GM12878 (cell line): ENCODE measurements at regions not wholly inside any gene's neighbourhood (a gene's known extent, or its start where the extent isn't known, plus 50 kb on each side); places are given as distances from the start of the nearest gene placed in this dataset.

ENCODE experiments used
- ATAC-seq: fragments of 200-7000 bp; cut with Tn5 transposase; 3 replicates; pipeline ENCODE4 v1.9.1; 2020; ENCODE audit warnings: mild to moderate bottlenecking, moderate library complexity
- BruUV-seq: library from RNA; stranded (reverse); fragments of 400-500 nt; replicated peaks from 2 replicates; lab custom pipeline; 2021; lab: Mats Ljungman, UMichigan
- CTCF ChIA-PET: fragments of 300-600 bp; sonication (Branson Sonifier 250); formaldehyde crosslinking; extraction: SDS; loops from one replicate; lab custom pipeline; 2021; ENCODE audit warnings: inconsistent platforms; lab: Yijun Ruan, JAX
- POLR2A ChIA-PET: fragments of 350-600 bp; formaldehyde crosslinking; extraction: SDS; loops from one replicate; lab custom pipeline; 2021; ENCODE audit warnings: inconsistent platforms; lab: Charles Lee
- RAD21 ChIA-PET: fragments of 300-600 bp; sonication (Branson Sonifier 250); formaldehyde crosslinking; loops from one replicate; lab custom pipeline; 2023; ENCODE audit warnings: antibody characterized with exemption; ENCODE audit not compliant: unreplicated experiment; lab: Charles Lee
- SMC1A ChIA-PET: fragments of 300-600 bp; sonication (Branson Sonifier 250); formaldehyde crosslinking; loops from one replicate; lab custom pipeline; 2023; ENCODE audit not compliant: unreplicated experiment, uncharacterized antibody; lab: Charles Lee
- DNase-seq: peaks from one replicate; pipeline ENCODE4 v3.0.0-alpha.2; 2011; ENCODE audit warnings: low read depth, low spot score
- FAIRE-seq: peaks from 3 replicates; lab custom pipeline; 2011; peaks lifted over from hg19 to GRCh38; lab: Jason Lieb, UNC
- H2AFZ ChIP-seq: 2 replicates; pipeline ENCODE4 v1.6.0; 2011; ENCODE audit warnings: low read depth, low read length, control low read depth; ENCODE audit not compliant: control insufficient read depth
- H3K27ac ChIP-seq: 2 replicates; pipeline ENCODE4 v1.5.1; 2011; ENCODE audit warnings: control low read depth; ENCODE audit not compliant: control insufficient read depth, insufficient read depth
- H3K27me3 ChIP-seq, 2 experiments: replicated peaks in 1 of 2; 2 replicates each; pipeline versions ENCODE4 v1.6.0 to v1.6.1; 2011; ENCODE audit warnings: low read length in 1 of 2; ENCODE audit not compliant: control insufficient read depth in 2 of 2, insufficient read depth in 2 of 2
- H3K36me3 ChIP-seq, 2 experiments: 2 replicates each; pipeline ENCODE4 v1.5.1; 2011; ENCODE audit warnings: low read length in 1 of 2; ENCODE audit not compliant: control insufficient read depth in 2 of 2, insufficient read depth in 2 of 2
- H3K4me1 ChIP-seq: 2 replicates; pipeline ENCODE4 v1.6.1; 2011; ENCODE audit warnings: mild to moderate bottlenecking, low read length, moderate library complexity, mixed read lengths; ENCODE audit not compliant: control insufficient read depth, insufficient read depth
- H3K4me2 ChIP-seq: 2 replicates; pipeline ENCODE4 v1.6.0; 2011; ENCODE audit warnings: control low read depth; ENCODE audit not compliant: control insufficient read depth, insufficient read depth
- H3K4me3 ChIP-seq: fragments of 200-600 bp; sonication (generic); 2 replicates; pipeline ENCODE4 v1.5.1; 2016
- H3K79me2 ChIP-seq: 2 replicates; pipeline ENCODE4 v1.6.0; 2011; ENCODE audit warnings: low read length; ENCODE audit not compliant: control insufficient read depth, insufficient read depth
- H3K9ac ChIP-seq: 2 replicates; pipeline ENCODE4 v1.8.0; 2011; ENCODE audit warnings: low read length, control low read depth, mixed read lengths; ENCODE audit not compliant: control insufficient read depth, insufficient read depth
- H3K9me3 ChIP-seq: replicated peaks from 3 replicates; pipeline ENCODE4 v1.5.1; 2011; ENCODE audit warnings: mild to moderate bottlenecking, low read length; ENCODE audit not compliant: control insufficient read depth, insufficient read depth
- H4K20me1 ChIP-seq: 2 replicates; pipeline ENCODE4 v1.6.0; 2011; ENCODE audit not compliant: control insufficient read depth, insufficient read depth
- E2F8 ChIP-seq: fragments of 450-650 bp; IDR thresholded peaks from 2 replicates; pipeline ENCODE4 v1.6.1; 2018; ENCODE audit warnings: mild to moderate bottlenecking, low read depth, moderate library complexity; ENCODE audit not compliant: partially characterized antibody
- GATAD2B ChIP-seq: fragments of 450-650 bp; conservative IDR thresholded peaks from 2 replicates; pipeline ENCODE4 v1.6.1; 2017; ENCODE audit warnings: low read depth, mild to moderate bottlenecking, moderate library complexity
- IRF3 ChIP-seq: fragments of 450-650 bp; IDR thresholded peaks from 2 replicates; pipeline ENCODE4 v1.6.1; 2014; ENCODE audit warnings: mild to moderate bottlenecking
- JUND ChIP-seq: IDR thresholded peaks from 2 replicates; pipeline ENCODE4 v1.6.1; 2012; ENCODE audit warnings: low read depth, mild to moderate bottlenecking, low read length, improper control_type of control experiment, moderate library complexity
- MTA2 ChIP-seq: fragments of 450-650 bp; IDR thresholded peaks from 2 replicates; pipeline ENCODE4 v1.6.1; 2016; ENCODE audit warnings: low read depth, mild to moderate bottlenecking, moderate library complexity
- PML ChIP-seq: IDR thresholded peaks from 2 replicates; pipeline ENCODE4 v1.6.1; 2012; ENCODE audit warnings: low read length, inconsistent platforms
- PRDM15 ChIP-seq: fragments of 450-650 bp; formaldehyde crosslinking; IDR thresholded peaks from 2 replicates; pipeline ENCODE4 v1.4.0; 2020; ENCODE audit warnings: mild to moderate bottlenecking, moderate library complexity
- RBBP5 ChIP-seq: fragments of 200-600 bp; sonication (generic); conservative IDR thresholded peaks from 2 replicates; pipeline ENCODE4 v1.6.1; 2016
- RFX5 ChIP-seq: IDR thresholded peaks from 2 replicates; pipeline ENCODE4 v1.6.1; 2011; ENCODE audit warnings: low read depth, low read length, improper control_type of control experiment
- SIX5 ChIP-seq: IDR thresholded peaks from 2 replicates; pipeline ENCODE4 v1.6.1; 2011; ENCODE audit warnings: mild to moderate bottlenecking, low read depth, low read length, moderate library complexity; ENCODE audit not compliant: severe bottlenecking
- SP1 ChIP-seq: IDR thresholded peaks from one replicate; pipeline ENCODE4 v1.6.1; 2011; ENCODE audit warnings: low read depth, low read length
- TBL1XR1 ChIP-seq: IDR thresholded peaks from 2 replicates; pipeline ENCODE4 v1.6.1; 2012; ENCODE audit warnings: low read depth, low read length, improper control_type of control experiment
- WRNIP1 ChIP-seq: IDR thresholded peaks from 2 replicates; pipeline ENCODE4 v1.6.1; 2011; ENCODE audit warnings: low read depth, low read length, improper control_type of control experiment, borderline replicate concordance
- WGBS: methylation state at CpG from one replicate; pipeline ENCODE4 v1.1.6; 2016; ENCODE audit warnings: low lambda C conversion rate; ENCODE audit not compliant: insufficient replicate concordance, insufficient coverage; ENCODE audit errors: missing lambda C conversion rate; 5-methylcytosine and 5-hydroxymethylcytosine counted together
- in situ Hi-C: fragments of 300-500 bp; cut with MboI; formaldehyde crosslinking; loops from 9 replicates; pipeline ENCODE4 v1.14.3; 2018; ENCODE audit warnings: mixed read lengths
- intact Hi-C: fragments of 100-400 bp; cut with micrococcal nuclease; formaldehyde crosslinking; loops from one replicate; pipeline ENCODE4 v1.14.2; 2022; ENCODE audit not compliant: unreplicated experiment

- BruUV-seq: no TSS peak
- no peak for FAIRE-seq
- no peaks in the 10 kb centered on the region for H4K20me1 ChIP-seq
- H3K27ac ChIP-seq: no peak overlapping the region
- no peak for DNase-seq
- POLR2A ChIA-PET: no interaction called here
- SMC1A ChIA-PET: no interaction called here
- no peaks in the 10 kb centered on the region for H3K79me2 ChIP-seq
- RAD21 ChIA-PET: no interaction called here
- 11% methylated on average over 3 of the region's 3 CpGs for WGBS
- H2AFZ ChIP-seq: no peak overlapping the region
- ATAC-seq: no peak
- no peak overlapping the region for H3K4me2 ChIP-seq
- H3K36me3 ChIP-seq: no peaks in the 10 kb centered on the region
- H3K27me3 ChIP-seq: no peaks in the 10 kb centered on the region
- CTCF ChIA-PET: interaction anchor here (2.2 kb wide), 1 partner anchor 21 kb away, joined by 10 read pairs; no protein-coding TSS in a partner anchor
- intact Hi-C loops: no loop called here
- H3K9me3 ChIP-seq: no peaks in the 10 kb centered on the region; the same call in 2 of the 3 replicates
- no peak overlapping the region for H3K9ac ChIP-seq
- in situ Hi-C loops: no loop called here
- no peaks in the 10 kb centered on the region for H3K4me1 ChIP-seq
- no peak overlapping the region for H3K4me3 ChIP-seq
- no peak for TF ChIP-seq SIX5
- no peak for TF ChIP-seq TBL1XR1
- TF ChIP-seq RFX5: no peak
- TF ChIP-seq SP1: no peak
- TF ChIP-seq GATAD2B: no peak
- TF ChIP-seq MTA2: no peak
- TF ChIP-seq WRNIP1: no peak
Measured at GRCh38 chr20:5469111-5469510, 141.7 kb downstream of the GPCPD1 start.

- POLR2A ChIA-PET: no interaction called here
- no peaks in the 10 kb centered on the region for H3K79me2 ChIP-seq
- no peak overlapping the region for H2AFZ ChIP-seq
- WGBS: 36% methylated on average over 3 of the region's 3 CpGs
- H3K36me3 ChIP-seq: no peaks in the 10 kb centered on the region
- H3K27ac ChIP-seq: no peak overlapping the region
- SMC1A ChIA-PET: no interaction called here
- ATAC-seq: no peak
- no peak overlapping the region for H3K4me3 ChIP-seq
- no peaks in the 10 kb centered on the region for H4K20me1 ChIP-seq
- no peaks in the 10 kb centered on the region for H3K27me3 ChIP-seq
- BruUV-seq: no TSS peak
- H3K4me1 ChIP-seq: no peaks in the 10 kb centered on the region
- DNase-seq: no peak
- FAIRE-seq: no peak
- in situ Hi-C loops (no loop called here), intact Hi-C loops (no loop called here)
- CTCF ChIA-PET: no interaction called here
- no peak overlapping the region for H3K9ac ChIP-seq
- H3K9me3 ChIP-seq: no peaks in the 10 kb centered on the region; the same call in 2 of the 3 replicates
- RAD21 ChIA-PET: no interaction called here
- no peak overlapping the region for H3K4me2 ChIP-seq
- TF ChIP-seq PML (no peak), RBBP5 (no peak), JUND (no peak), E2F8 (no peak), PRDM15 (CRISPR knock-in tag) (no peak), IRF3 (no peak)
Measured at GRCh38 chr20:5467086-5467485, 143.7 kb downstream of the GPCPD1 start.
